Renal cortical epithelial cell (primary cell): ENCODE measurements at regions not wholly inside any gene's neighbourhood (a gene's known extent, or its start where the extent isn't known, plus 50 kb on each side); places are given as distances from the start of the nearest gene placed in this dataset.
"Not testable (repeated sequence)": the region's sequence is repeated elsewhere in the genome, so short reads cannot be mapped to it uniquely, and the experiment has no call there.

Experiments
- DNase-seq: peaks from one replicate; pipeline ENCODE4 v3.0.0-alpha.2; 2011; ENCODE audit warnings: low read depth

- no peak for DNase-seq
Observed at GRCh38 chr7:69377191-69377590, 221.1 kb upstream of the AUTS2 start.

GRCh38 chr7:69388452-69389137, 209.7 kb upstream of the AUTS2 start:
- DNase-seq, result no peak

GRCh38 chr7:69389216-69389615, 209.1 kb upstream of the AUTS2 start:
- no peak for DNase-seq

GRCh38 chr7:69393912-69394311, 204.4 kb upstream of the AUTS2 start:
- DNase-seq, result not testable (repeated sequence)

GRCh38 chr7:69395061-69395714, 203.1 kb upstream of the AUTS2 start:
- DNase-seq, result no peak

- no peak for DNase-seq
Observed at GRCh38 chr7:69398986-69399385, 199.3 kb upstream of the AUTS2 start.

- DNase-seq, result no peak
Observed at GRCh38 chr7:69399401-69399800, 198.9 kb upstream of the AUTS2 start.

- no peak for DNase-seq
Observed at GRCh38 chr7:69402696-69403095, 195.6 kb upstream of the AUTS2 start.

- no peak for DNase-seq
Observed at GRCh38 chr7:69403169-69403568, 195.1 kb upstream of the AUTS2 start.

- no peak for DNase-seq
Observed at GRCh38 chr7:69411018-69411417, 187.3 kb upstream of the AUTS2 start.

GRCh38 chr7:69411466-69411865, 186.8 kb upstream of the AUTS2 start:
- DNase-seq, result no peak

- DNase-seq, result no peak
Observed at GRCh38 chr7:69412331-69413146, 185.7 kb upstream of the AUTS2 start.

GRCh38 chr7:69414555-69414954, 183.7 kb upstream of the AUTS2 start:
- no peak for DNase-seq

- DNase-seq, result no peak
Observed at GRCh38 chr7:69418869-69419670, 179.2 kb upstream of the AUTS2 start.

- no peak for DNase-seq
Observed at GRCh38 chr7:69419934-69420333, 178.3 kb upstream of the AUTS2 start.

- no peak for DNase-seq
Observed at GRCh38 chr7:69422574-69422985, 175.7 kb upstream of the AUTS2 start.

- no peak for DNase-seq
Observed at GRCh38 chr7:69426705-69427104, 171.6 kb upstream of the AUTS2 start.

GRCh38 chr7:69428089-69428488, 170.2 kb upstream of the AUTS2 start:
- no peak for DNase-seq

GRCh38 chr7:69429911-69430383, 168.3 kb upstream of the AUTS2 start:
- no peak for DNase-seq

- no peak for DNase-seq
Observed at GRCh38 chr7:69430384-69431021, 167.8 kb upstream of the AUTS2 start.

- no peak for DNase-seq
Observed at GRCh38 chr7:69431626-69432025, 166.6 kb upstream of the AUTS2 start.
